CD4-positive, alpha-beta T cell treated with Interleukin-6 for 4 hours (primary cell): ENCODE measurements at regions not wholly inside any gene's neighbourhood (a gene's known extent, or its start where the extent isn't known, plus 50 kb on each side); places are given as distances from the start of the nearest gene placed in this dataset.

Experiments
- DNase-seq: peaks from one replicate; pipeline ENCODE4 v3.0.0-alpha.2; 2020; ENCODE audit warnings: mixed read lengths

DNA sequence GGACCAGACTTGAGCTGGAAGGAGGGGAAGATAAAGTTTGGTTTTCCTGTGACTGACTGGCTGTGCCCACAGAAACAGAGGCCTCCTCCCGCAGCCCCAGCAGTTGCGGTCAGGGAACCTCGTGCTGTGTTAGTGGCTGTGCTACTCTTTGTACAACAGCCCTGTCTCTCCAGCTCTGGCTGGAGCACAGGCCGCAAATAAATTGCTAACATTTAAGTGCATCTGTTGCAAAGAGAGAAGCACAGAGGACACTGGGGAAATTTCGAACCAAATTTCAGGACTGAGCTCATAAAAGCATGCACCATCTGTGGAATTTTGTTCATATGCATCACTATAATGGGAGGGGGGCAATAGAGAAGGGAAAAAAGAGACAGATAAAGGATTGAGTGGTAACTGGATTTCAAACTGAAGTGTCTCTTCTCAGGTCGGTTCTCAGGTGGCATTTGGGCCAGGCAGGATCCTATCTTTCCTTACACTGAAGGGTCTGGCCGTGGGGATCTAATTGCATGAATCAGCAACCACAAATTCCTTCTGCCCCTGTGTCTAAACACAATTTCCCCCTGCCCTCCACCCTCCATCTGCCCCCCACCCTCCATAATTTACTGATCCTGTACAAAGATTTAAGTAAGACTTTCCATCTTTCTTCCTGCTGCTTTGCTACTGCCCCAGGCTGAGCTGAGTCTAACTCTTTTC lies 88.9 kb upstream of the ATXN1 start:
- no peak for DNase-seq

DNA sequence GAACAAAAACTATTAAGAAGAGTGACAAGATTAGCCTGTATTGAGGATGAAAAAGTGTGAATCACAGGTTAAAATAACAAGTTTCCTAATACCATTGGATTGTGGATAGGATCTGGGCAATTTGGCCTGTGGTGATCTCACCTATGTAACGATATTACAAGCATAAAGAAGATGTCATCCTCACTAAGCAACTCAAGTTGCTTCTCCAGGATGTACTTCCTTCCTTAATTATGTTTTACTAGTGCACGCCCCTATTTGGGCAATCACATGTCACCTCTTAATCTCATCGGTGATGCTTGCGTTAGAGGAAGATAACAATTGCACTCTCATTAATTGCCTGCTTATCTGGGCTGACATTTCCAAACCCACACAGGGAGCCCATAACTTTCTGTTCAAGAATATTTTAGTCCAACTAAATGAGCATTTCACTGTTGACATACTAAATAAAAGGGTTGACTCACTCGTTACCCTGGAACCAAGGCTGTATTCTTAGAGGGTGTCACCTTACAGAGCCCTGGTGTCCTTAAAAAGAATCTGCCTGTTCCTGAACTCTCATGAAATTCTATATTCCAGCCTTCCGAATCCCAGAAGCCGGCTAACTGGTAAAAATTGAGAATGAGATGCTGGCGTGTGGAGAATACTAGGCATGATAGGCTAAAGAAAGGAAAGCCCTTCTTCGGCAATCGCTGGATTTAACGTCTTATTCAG lies 88.2 kb upstream of the ATXN1 start:
- no peak for DNase-seq

DNA sequence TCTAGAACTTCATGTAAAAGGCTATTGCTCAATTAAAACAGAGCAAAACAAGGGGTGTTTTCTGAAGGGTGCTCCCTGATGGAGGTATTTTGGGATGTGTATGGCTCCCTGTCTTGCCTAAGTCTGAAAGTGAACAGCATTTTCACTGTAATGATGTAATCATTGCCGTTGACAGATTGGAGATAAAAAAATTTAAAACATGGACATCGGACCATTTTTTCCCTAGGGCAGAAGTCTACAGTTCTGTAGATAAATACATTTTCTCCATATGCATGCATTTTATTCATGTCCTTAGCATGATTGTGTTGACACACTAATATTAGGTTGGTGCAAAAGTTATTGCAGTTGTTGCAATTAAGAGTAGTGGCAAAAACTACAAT lies 85.1 kb upstream of the ATXN1 start:
- no peak for DNase-seq

DNA sequence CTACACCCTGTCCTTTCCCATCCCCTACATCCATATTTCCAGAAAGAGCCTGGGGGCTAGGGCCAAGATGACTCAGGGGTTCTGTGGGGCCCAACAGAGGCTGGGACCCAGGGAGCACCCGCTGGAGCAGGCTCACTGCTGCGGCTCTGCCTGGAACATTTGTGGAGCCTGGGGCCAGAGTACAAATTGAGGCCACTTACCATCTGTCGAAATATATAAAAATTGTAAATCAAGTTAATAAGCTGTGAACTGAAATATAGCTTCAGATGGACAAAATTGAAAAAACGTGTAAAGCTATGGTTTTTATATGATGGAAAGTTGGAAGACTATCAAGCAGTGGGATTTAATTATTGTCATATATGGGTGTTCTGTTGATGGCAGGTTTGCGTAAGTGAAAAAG lies 82.9 kb upstream of the ATXN1 start:
- DNase-seq = no peak

DNA sequence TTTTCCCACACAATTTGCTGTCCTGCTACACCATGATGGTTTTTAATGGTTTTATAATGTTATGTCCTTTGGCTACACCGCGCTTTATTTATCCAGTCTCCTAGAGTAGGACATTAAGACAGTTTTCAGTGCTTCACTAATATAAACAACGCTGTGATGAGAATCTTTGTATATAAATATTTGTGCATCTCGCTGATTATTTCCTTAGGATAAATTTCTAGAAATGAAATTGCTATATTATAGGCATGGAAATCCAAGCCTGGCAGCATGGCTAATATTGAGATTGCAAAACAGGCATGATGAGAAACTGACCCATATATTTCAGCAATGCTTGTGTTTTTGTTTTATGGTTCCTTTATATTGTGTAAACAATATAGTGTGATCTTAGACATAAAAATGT lies 81.4 kb upstream of the ATXN1 start:
- DNase-seq = no peak

DNA sequence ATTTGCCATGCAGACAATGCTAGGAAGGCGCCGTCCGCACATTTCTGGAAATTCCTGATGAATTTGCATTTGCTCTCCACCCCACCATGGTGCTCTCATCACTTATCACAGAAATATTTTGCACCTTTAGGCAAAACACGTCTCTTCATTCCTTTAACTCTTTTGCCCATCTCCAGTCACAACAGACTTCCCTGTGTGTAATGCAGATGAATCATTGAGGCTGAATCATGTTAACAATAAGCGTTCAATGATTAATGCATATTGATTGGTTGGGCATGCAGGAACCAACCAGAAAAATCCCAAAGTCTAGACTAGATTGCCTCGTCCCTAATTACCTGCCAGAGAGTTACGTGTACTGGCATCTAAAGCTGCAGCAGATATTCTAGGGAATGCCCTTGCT lies 80.0 kb upstream of the ATXN1 start:
- DNase-seq = no peak

DNA sequence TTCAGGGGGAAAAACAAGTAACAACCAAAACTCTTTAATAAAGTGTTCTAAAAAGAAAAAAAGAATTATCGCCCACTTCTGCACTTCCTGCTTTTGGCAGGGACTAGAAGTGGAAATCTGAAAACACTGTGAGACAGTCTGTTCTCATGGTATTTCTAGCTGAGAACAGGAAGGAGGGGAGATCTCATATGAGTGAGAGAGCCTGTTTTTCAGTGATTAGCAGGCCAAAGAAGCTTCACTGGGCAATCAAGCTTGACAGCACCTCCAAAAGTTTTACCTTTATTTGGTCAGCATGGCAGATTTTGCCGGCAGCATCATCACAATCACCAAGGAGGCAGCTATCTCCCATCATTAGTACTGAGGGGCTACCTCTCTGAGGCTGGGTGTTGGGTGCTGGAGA lies 79.5 kb upstream of the ATXN1 start:
- no peak for DNase-seq

DNA sequence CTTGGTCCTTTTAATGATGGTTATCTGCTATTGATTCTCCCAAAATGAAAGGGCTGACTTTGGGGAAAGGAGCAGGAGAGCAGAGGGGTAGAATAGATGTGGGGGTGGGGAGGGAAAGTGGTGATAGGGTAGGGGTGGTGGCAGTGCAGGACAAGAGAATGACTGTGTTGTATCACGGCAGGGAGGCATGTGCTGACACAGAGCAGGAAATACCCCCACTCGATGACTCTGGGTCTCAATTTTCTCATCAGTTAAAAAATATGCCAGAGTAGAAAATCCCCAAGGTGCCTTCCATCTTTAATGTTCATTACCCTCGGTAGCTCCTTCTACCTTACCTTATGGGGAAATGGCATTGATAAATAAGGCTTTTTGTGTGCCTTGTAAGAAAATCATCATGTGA lies 79.0 kb upstream of the ATXN1 start:
- no peak for DNase-seq

DNA sequence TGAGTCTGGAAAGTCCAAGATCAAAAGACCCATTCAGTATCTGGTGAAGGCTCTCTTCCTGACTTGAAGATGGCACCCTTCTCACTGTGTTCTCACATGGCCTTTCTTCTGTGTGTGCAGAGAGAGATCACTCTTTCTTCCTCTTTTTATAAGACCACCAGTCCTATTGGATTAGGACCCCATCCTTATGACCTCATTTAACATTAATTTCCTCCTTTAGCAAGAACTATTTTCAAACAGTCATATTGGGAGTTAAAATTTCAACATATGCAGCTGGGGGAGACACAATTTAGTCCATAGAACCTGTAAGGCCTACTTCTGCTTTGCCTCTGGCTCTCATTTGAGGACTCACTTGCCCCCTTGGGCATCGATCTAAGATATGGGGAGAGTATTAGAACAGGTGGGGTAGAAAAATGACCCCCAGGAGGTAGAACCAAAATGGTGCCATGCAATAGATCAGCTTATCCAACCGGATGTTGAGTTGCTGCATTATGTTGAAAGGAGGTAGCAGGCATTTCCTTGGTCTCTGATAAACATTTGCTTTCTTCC lies 78.4 kb upstream of the ATXN1 start:
- no peak for DNase-seq

DNA sequence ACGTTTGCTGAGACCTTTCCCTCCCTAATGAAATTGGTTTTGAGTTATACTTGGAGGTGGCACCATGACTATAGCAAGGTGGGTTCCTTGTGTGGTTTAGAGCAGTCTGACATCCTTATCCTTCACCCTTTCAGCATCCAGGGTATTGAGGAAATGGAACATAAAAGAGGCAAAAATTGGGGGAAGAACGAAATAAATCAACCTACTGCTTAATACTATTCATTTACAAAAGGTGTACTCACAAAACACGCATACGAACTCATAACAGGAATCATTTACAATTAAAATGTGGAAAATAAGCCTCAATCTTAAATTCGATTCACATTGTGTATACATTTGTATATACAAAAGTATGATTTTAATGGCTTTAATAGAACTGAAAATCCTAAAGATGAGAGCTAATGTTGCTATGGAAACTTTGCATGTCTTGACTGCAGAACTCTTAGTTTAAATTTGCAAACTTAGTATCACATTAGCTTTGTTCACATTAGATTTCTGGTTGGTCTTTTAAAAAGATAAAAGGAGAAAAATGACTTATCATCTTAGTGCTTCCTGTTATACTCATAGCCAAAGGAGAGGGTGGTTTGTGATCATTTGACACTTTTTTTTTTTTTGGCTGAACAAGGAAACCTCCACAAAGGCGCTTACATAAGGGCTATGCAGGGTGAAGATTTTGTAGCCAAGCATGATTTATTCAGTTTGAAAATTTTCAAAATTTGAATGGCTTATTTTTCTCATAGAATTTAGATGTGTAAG lies 76.1 kb upstream of the ATXN1 start:
- no peak for DNase-seq

DNA sequence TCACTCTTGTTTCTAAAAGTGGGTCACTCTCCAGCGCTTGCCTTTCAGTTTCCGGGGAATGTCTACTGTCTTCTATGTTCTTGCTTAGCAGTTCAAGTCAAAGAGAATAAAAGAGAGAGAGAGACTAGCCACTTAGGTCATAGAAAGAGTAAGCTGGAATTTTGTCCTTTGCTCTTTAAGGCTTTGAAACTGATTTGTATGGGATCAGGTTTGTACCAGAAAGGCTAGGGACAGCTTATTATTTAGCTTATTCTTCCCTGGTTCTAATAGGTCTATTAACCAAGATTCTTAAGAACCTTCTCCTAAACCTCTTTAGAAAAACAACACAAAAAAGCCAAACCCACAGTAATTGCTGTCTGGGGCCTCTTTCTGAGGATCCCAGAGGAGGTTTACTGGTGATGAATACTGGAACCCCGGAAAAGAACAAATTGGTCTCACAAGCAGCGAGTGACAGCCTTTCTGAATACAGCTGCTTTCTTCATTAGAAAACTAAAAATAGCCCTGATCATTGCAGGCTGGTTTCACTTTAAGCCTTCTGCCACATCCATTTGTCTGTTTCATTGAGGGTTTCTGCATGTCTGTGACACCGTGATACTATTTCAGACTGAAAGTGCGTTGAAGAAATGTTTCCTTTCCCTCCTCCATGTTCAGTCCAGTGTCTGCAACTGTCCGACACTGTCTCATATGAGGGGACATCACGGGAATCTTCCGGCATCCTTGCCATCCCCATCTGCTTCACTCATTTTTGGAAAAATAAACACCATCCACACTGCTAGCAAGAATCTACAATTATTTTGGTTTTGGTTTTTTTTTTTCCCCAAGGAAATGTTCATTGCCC lies 75.1 kb upstream of the ATXN1 start:
- no peak for DNase-seq

DNA sequence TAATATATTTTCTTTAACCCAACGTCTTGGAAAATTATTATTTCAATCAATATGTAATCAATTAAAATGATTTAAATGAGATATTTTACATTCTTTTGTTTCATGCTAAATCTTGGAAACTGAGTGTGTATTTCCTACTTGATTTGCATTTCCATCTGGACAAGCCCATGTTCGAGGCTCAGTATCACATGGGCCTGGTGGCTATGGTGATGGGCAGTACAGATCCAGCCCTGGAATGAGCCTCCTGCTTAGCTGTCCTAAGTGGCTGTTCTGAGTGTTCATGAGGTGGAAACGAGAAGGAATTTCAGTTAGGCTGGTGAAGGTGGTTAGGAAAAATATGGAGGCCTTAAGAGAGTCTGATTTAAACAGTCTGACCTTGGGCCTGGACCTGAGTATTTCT lies 73.0 kb upstream of the ATXN1 start:
- no peak for DNase-seq

DNA sequence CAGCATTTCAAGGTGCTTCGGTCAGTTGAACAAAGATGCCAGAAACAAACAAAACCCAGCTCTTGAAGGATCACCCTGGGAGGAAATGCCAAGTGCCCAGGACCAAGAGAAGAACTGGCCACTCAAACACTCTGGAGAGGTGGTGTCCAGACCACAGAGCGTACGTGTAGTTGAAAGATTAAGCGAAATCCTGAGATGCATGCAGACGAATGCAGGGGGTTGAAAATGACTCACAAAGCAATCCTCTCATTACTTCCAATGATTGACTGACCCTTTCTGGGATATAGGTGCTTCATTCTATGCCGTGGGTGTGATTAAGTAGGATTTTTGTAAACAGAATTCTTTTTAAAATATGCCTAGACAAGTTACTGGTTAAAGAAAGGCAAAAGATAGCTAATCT lies 71.5 kb upstream of the ATXN1 start:
- no peak for DNase-seq

DNA sequence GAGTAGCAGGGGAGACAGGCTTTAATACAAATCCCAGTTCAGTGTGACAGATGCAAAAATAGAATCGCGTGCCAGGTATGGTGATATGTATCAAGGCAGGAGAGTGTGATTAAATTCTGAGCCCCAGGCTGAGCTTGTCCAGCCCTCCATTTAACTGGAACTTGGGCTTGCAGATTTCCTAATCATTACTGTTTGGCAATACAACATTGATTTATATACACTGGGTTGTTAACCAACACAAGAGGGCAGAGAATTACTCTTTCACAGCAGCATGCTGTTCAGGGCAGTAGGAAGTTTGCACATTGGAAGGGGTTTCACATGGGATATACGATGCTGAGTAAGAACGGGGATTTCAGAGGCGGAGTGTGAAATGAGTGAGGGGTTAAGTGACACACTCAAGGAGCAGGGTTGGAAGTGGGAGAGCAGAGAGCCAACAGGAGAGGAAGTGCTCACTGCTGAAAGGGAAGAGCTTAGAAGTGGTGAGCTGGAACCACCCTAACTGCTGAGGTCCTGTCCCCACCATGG lies 70.8 kb upstream of the ATXN1 start:
- no peak for DNase-seq

DNA sequence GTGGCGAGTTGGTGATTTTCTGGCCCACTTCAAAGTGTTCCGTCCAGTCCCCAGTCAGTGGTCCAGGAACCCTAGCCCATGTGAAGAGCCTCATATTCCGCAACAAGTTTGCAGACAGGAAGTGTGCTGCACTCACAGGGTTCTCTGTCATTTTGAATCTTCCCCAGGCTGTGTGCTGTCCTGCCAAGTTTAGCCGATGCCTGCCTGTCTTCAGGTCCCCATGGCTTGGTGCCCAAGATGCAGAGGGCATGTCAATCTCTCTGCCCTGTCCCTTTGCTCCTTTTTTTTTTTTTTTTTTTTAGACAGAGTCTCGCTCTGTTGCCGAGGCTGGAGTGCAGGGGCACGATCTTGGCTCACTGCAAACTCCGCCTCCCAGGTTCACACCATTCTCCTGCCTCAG lies 69.9 kb upstream of the ATXN1 start:
- DNase-seq = no peak

DNA sequence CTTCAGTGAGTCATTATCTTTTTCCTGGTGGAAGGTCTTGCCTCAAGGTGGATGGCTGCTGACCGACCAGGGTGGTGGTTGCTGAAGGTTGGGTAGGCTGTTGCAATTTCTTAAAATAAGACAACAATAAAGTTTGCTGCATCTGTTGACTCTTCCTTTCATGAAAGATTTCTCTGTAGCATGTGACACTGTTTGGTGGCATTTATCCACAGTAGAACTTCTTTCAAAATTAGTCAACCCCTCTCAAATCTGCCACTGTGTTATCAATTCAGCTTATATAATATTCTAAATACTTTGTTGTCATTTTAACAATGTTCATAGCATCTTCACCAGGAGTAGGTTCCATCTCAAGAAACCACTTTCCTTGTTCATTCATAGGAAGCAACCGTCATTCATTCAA lies 66.8 kb upstream of the ATXN1 start:
- DNase-seq = no peak

DNA sequence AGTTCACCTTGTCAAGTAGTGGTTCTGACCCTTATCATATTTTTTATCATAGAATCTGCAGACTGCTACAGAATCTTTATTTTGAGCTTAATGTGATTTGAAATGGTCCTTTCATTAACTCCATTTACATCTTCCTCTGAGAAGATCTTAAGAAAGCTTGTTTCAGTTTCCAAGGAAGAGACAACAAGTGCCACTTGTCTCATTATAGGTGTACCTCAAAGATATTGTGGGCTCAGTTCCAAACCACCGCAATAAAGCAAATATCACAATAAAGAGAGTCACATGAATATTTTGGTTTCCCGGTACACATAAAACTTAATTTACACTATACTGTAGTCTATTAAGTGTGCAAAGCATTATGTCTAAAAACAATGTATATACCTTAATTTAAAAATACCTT lies 66.4 kb upstream of the ATXN1 start:
- no peak for DNase-seq

DNA sequence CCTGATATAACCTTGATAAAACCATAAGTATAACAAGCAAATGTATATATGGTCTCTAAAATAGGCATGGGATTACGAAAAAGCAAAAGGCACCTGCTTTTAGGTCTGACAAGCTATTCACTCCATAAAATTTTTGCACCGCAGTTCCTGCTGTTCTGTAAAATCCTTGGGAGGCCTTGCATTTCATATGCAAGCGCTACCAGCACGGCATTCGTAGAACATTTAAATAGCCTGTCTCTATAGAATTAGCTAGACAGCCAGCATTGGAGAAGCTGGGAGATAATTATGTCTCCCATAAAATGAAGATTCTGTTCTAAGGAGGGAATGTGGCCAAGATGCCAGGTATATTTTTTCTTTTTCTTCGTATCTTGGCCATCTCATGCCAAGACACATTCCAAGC lies 64.5 kb upstream of the ATXN1 start:
- no peak for DNase-seq

DNA sequence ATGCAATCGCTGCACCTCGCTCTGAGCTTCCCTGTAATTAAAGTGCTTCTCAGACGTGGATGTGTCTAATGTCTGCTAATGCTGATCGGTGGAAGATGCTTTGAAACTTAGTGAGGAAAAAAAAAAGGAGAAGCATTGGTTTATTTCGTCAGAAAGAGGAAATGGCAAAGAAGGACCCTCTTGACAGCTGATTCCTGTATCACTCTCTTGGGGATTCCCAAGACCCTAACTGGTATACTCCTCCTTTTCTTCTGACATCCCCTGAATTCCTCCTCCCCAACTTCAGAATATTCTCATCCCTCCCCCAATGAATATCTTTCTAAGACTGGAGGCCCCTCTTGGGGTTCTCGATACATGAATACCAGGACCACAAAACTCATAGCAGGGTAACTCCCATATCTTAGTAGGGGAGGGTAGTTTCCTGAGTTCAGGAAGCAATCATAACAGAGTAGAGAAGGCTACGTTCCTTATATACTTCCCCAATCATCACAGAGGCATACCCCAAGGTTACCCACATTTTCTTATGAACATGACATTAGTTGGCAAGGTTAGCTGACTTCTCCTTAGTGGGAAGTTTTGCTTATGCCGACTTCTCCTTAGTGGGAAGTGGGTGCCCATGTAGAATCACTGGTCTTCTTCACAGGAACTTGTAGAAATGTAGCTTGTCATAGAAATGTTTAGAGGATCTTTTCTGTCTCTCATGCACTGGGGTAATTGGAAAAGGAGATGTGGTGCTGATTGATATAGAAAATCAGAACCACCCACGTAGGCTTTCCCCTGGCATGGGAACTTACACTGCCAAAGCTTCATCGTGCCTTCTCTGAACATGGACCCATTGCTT lies 63.8 kb upstream of the ATXN1 start:
- DNase-seq = no peak

DNA sequence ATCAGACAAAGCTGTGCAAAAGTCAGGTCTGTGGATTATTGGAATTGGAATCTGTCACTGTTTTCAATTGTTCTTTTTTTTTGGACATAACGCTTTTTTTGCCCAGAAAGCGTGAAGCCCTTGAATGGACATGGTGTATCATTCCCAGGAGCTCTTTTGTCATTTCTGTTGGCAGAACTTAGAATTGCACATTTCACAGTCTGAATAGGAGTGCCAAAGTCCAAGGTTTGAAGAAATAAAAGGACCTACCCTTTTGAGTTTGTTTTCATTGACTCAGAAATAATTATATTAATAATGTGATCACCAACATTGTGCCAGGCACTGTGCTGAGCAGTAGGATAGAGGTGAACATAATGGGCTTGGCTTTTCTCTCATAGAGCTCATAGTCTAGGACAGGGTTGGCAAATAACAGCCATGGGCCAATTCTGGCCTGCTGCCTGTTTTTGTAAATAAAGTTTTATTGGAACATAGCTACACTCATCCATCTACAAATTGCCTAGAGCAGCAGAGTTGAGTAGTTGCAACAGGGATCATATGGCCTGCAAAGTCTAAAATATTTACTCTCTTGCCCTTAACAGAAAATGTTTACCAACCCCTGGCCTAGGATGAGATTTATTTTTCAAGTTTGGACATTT lies 62.6 kb upstream of the ATXN1 start:
- DNase-seq = no peak

DNA sequence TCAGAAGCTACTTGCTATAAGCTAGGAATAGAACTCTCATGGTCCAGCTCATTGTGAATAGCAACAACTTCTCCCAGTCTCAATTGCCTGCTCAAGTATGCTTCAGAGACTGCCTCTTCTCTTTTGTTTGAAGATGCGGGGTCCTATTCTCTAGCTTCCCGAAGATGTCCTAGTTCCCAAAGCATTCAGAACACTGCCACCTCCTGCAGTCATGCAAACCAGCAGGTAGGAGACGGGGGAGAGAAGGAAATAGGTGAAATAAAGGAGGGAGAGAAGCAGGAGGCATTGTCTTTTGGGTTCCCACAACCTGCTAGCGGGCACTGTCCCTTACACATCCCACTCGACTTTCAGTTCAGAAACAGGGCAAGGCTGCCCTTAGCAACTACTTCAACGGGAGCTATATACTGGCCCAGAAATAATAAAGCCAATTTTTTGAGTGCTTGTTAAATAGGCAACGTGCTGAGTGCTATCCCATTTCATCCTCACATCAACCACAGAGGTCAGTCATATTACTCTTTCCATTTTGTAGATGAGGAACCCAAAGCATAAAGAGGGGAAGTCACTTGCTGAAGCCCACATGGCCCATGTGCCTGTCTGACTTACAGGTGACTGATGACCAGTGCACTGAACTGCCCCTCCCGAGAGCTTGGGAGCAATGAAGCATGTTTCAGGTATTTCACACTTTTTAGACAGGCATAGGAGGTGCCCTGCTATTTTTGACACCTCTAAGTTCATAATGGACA lies 61.9 kb upstream of the ATXN1 start:
- no peak for DNase-seq
